ENCODE measurements at regions not wholly inside any gene's neighbourhood (a gene's known extent, or its start where the extent isn't known, plus 50 kb on each side); places are given as distances from the start of the nearest gene placed in this dataset.

DNA sequence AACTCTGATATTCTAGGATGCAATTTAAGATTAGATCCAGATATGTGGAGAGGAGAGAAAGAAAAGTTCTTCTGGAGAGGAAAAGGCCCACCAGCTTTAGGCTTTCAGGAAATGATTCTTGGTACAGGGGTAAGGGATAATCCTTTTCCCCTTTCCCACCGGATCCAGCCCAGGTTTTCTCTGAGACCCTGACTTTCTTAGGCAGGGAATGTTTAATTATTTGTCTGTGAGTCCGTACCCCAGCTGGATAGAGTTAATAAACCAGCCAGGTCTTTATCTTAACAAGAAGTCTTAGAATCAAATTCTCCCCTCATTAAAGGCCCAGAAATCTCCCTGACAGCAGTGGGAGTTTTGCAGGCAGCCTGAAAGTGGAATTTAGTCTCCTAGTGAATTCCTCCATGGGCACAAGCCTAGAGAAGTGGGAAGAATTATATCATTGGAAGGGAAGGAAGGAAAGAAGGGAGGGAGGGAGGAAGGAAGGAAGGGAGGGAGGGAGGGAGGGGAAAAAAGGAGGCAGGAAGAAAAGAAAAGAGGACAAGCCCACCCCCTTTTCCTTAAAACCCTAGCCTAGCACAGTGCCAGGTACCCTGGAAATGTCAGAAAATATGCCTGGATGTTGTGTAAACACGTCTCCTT lies 189.0 kb downstream of the PLPP3 start:
- no peak for TF ChIP-seq POLR2AphosphoS5 (IDR thresholded peaks at IDR 0.05; ENCODE audit: low read depth)
- TF ChIP-seq, protein P1, sequence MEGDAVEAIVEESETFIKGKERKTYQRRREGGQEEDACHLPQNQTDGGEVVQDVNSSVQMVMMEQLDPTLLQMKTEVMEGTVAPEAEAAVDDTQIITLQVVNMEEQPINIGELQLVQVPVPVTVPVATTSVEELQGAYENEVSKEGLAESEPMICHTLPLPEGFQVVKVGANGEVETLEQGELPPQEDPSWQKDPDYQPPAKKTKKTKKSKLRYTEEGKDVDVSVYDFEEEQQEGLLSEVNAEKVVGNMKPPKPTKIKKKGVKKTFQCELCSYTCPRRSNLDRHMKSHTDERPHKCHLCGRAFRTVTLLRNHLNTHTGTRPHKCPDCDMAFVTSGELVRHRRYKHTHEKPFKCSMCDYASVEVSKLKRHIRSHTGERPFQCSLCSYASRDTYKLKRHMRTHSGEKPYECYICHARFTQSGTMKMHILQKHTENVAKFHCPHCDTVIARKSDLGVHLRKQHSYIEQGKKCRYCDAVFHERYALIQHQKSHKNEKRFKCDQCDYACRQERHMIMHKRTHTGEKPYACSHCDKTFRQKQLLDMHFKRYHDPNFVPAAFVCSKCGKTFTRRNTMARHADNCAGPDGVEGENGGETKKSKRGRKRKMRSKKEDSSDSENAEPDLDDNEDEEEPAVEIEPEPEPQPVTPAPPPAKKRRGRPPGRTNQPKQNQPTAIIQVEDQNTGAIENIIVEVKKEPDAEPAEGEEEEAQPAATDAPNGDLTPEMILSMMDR (IDR thresholded peaks at IDR 0.05; ENCODE audit: insufficient read depth, low read length), result no peak
